ENCODE measurements at regions not wholly inside any gene's neighbourhood (a gene's known extent, or its start where the extent isn't known, plus 50 kb on each side); places are given as distances from the start of the nearest gene placed in this dataset.

- ATAC-seq (ENCODE audit: low FRiP score) (no peak), DNase-seq (ENCODE audit: low spot score) (no peak)
Measured at GRCh38 chr14:71594821-71595220, 337.4 kb upstream of the RGS6 start.

GRCh38 chr14:71595441-71595840, 336.8 kb upstream of the RGS6 start:
- no peak for TF ChIP-seq CTCF (IDR thresholded peaks at IDR 0.05)
- ATAC-seq (ENCODE audit: low FRiP score): no peak
- no peak for DNase-seq (ENCODE audit: low spot score)

More at GRCh38 chr14:71594821-71595220, 337.4 kb upstream of the RGS6 start:
- no peak for TF ChIP-seq CTCF (IDR thresholded peaks at IDR 0.05)

- DNase-seq (ENCODE audit: low spot score) (no peak), ATAC-seq (ENCODE audit: low FRiP score) (no peak)
- TF ChIP-seq CTCF (IDR thresholded peaks at IDR 0.05): no peak
Measured at GRCh38 chr14:71597287-71597920, 334.8 kb upstream of the RGS6 start.

GRCh38 chr14:71597955-71598660, 334.1 kb upstream of the RGS6 start:
- no peak for TF ChIP-seq CTCF (IDR thresholded peaks at IDR 0.05)
- DNase-seq (ENCODE audit: low spot score) (no peak), ATAC-seq (ENCODE audit: low FRiP score) (no peak)

- ATAC-seq (ENCODE audit: low FRiP score) (no peak), DNase-seq (ENCODE audit: low spot score) (no peak)
- no peak for TF ChIP-seq CTCF (IDR thresholded peaks at IDR 0.05)
Measured at GRCh38 chr14:71600309-71600708, 331.9 kb upstream of the RGS6 start.

GRCh38 chr14:71602524-71602923, 329.7 kb upstream of the RGS6 start:
- no peak for TF ChIP-seq CTCF (IDR thresholded peaks at IDR 0.05)
- no peak for DNase-seq (ENCODE audit: low spot score)
- no peak for ATAC-seq (ENCODE audit: low FRiP score)

GRCh38 chr14:71604231-71604630, 328.0 kb upstream of the RGS6 start:
- TF ChIP-seq CTCF (IDR thresholded peaks at IDR 0.05): no peak
- DNase-seq (ENCODE audit: low spot score) (no peak), ATAC-seq (ENCODE audit: low FRiP score) (no peak)
